Fibroblast of lung (primary cell): ENCODE measurements at regions not wholly inside any gene's neighbourhood (a gene's known extent, or its start where the extent isn't known, plus 50 kb on each side); places are given as distances from the start of the nearest gene placed in this dataset.

Experiments used
- DNase-seq, 2 donors: peaks; one replicate each; pipeline versions ENCODE4 v3.0.0 to v3.0.0-alpha.2; 2010; ENCODE audit warnings: low read depth in 2 of 2
- H2AFZ ChIP-seq: 2 replicates; pipeline ENCODE4 v1.5.1; 2012; ENCODE audit warnings: low read length, control low read depth, inconsistent platforms
- H3K27ac ChIP-seq: 2 replicates; pipeline ENCODE4 v1.5.1; 2011; ENCODE audit warnings: low read length, control low read depth; ENCODE audit not compliant: insufficient read depth
- H3K27me3 ChIP-seq: 2 replicates; pipeline ENCODE4 v1.5.1; 2011; ENCODE audit warnings: mild to moderate bottlenecking, low read length; ENCODE audit not compliant: control insufficient read depth, insufficient read depth
- H3K36me3 ChIP-seq: 2 replicates; pipeline ENCODE4 v1.5.1; 2011; ENCODE audit warnings: low read length; ENCODE audit not compliant: control insufficient read depth, insufficient read depth
- H3K4me1 ChIP-seq: 2 replicates; pipeline ENCODE4 v1.5.1; 2011; ENCODE audit warnings: low read length; ENCODE audit not compliant: control insufficient read depth, insufficient read depth; ENCODE audit errors: extremely low read depth
- H3K4me2 ChIP-seq: 2 replicates; pipeline ENCODE4 v1.5.1; 2011; ENCODE audit warnings: low read length, control low read depth; ENCODE audit not compliant: insufficient read depth; ENCODE audit errors: extremely low read depth
- H3K4me3 ChIP-seq, 4 experiments: fragments of 200-600 bp in 1 of 4; sonication (generic) in 1 of 4; replicated peaks in 1 of 4; 2 replicates each; pipeline ENCODE4 v1.5.1; 2011 to 2016; ENCODE audit warnings: low read length in 4 of 4, low read depth in 3 of 4, mild to moderate bottlenecking in 3 of 4, control low read depth in 2 of 4, inconsistent platforms in 1 of 4, mixed read lengths in 1 of 4; ENCODE audit not compliant: insufficient read depth in 1 of 4; ENCODE audit errors: control extremely low read depth in 1 of 4
- H3K79me2 ChIP-seq: 2 replicates; pipeline ENCODE4 v1.5.1; 2012; ENCODE audit warnings: mild to moderate bottlenecking, low read length, inconsistent platforms; ENCODE audit not compliant: control insufficient read depth, insufficient read depth
- H3K9ac ChIP-seq: 2 replicates; pipeline ENCODE4 v1.5.1; 2011; ENCODE audit warnings: mild to moderate bottlenecking, low read length, control low read depth; ENCODE audit not compliant: insufficient read depth
- H3K9me3 ChIP-seq: 2 replicates; pipeline ENCODE4 v1.5.1; 2012; ENCODE audit warnings: low read depth, low read length; ENCODE audit not compliant: control insufficient read depth, insufficient read depth
- H4K20me1 ChIP-seq: 2 replicates; pipeline ENCODE4 v1.5.1; 2011; ENCODE audit warnings: low read length; ENCODE audit not compliant: control insufficient read depth, insufficient read depth; ENCODE audit errors: extremely low read depth
- EZH2 ChIP-seq: IDR thresholded peaks from 2 replicates; pipeline ENCODE4 v1.5.1; 2012; ENCODE audit warnings: low read length, control low read depth, mild to moderate bottlenecking; ENCODE audit errors: missing control alignments
- TF ChIP-seq, protein P1 (sequence below), 2 donors: IDR thresholded peaks in 1 of 2; conservative IDR thresholded peaks in 1 of 2; 1 replicate in 1 of 2; 2 replicates in 1 of 2; pipeline ENCODE4 v1.5.1; 2011 to 2012; ENCODE audit warnings: low read length in 2 of 2, control low read depth in 1 of 2, inconsistent platforms in 1 of 2, low read depth in 1 of 2, mild to moderate bottlenecking in 1 of 2

DNA sequence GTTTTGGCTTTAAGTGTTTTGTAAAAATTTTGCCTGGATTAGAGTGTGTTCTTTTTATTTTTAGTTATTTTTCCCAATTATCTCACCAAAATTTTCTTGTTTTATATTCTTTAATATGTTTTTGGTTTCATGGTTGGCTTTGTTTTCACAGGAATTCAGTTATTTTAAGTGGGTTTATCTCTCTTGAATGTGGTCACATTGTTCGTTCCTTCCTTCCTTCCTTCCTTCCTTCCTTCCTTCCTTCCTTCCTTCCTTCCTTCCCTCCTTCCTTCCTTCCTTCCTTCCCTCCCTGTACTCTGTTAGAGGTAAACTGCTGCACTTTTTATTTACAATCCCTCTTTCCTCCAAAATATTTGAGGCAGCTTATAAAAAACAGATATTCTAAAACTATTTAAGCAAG, 672.9 kb upstream of the CITED2 start:
- Histone ChIP-seq H3K36me3 (no peaks in the 10 kb centered on the region), H3K4me1 (peaks cover 10% of the 10 kb centered on the region), H3K9me3 (no peaks in the 10 kb centered on the region), H3K79me2 (no peaks in the 10 kb centered on the region), H3K4me3 (no peak overlapping the region), H3K27me3 (no peaks in the 10 kb centered on the region), H3K27ac (no peak overlapping the region), H3K4me2 (no peak overlapping the region), H3K9ac (no peak overlapping the region), H2AFZ (no peak overlapping the region), H4K20me1 (no peaks in the 10 kb centered on the region)
- DNase-seq: no peak
- TF ChIP-seq EZH2: no peak
- TF ChIP-seq, protein P1, sequence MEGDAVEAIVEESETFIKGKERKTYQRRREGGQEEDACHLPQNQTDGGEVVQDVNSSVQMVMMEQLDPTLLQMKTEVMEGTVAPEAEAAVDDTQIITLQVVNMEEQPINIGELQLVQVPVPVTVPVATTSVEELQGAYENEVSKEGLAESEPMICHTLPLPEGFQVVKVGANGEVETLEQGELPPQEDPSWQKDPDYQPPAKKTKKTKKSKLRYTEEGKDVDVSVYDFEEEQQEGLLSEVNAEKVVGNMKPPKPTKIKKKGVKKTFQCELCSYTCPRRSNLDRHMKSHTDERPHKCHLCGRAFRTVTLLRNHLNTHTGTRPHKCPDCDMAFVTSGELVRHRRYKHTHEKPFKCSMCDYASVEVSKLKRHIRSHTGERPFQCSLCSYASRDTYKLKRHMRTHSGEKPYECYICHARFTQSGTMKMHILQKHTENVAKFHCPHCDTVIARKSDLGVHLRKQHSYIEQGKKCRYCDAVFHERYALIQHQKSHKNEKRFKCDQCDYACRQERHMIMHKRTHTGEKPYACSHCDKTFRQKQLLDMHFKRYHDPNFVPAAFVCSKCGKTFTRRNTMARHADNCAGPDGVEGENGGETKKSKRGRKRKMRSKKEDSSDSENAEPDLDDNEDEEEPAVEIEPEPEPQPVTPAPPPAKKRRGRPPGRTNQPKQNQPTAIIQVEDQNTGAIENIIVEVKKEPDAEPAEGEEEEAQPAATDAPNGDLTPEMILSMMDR (conservative IDR thresholded peaks at IDR 0.05 in 1 of 2, IDR thresholded peaks at IDR 0.05 in 1 of 2; ENCODE audit: low read depth in 1 of 2, low read length in 2 of 2): no peak

- Histone ChIP-seq H3K36me3 (no peaks in the 10 kb centered on the region), H3K27ac (no peak overlapping the region), H2AFZ (no peak overlapping the region), H3K4me3 (no peak overlapping the region), H3K9me3 (no peaks in the 10 kb centered on the region), H3K4me2 (no peak overlapping the region), H3K4me1 (peaks cover 6% of the 10 kb centered on the region), H4K20me1 (no peaks in the 10 kb centered on the region), H3K79me2 (no peaks in the 10 kb centered on the region), H3K9ac (no peak overlapping the region), H3K27me3 (no peaks in the 10 kb centered on the region)
- no peak for DNase-seq
- no peak for TF ChIP-seq EZH2
- TF ChIP-seq, protein P1 (conservative IDR thresholded peaks at IDR 0.05 in 1 of 2, IDR thresholded peaks at IDR 0.05 in 1 of 2; ENCODE audit: low read depth in 1 of 2, low read length in 2 of 2): no peak
Measured at GRCh38 chr6:140046016-140046632, 671.7 kb upstream of the CITED2 start.

GRCh38 chr6:140045116-140045515, 670.7 kb upstream of the CITED2 start:
- TF ChIP-seq, protein P1 (conservative IDR thresholded peaks at IDR 0.05 in 1 of 2, IDR thresholded peaks at IDR 0.05 in 1 of 2; ENCODE audit: low read depth in 1 of 2, low read length in 2 of 2): no peak
- no peak for TF ChIP-seq EZH2
- no peaks in the 10 kb centered on the region for H4K20me1 ChIP-seq
- H3K27ac ChIP-seq: no peak overlapping the region
- no peak overlapping the region for H3K4me3 ChIP-seq
- H3K36me3 ChIP-seq: no peaks in the 10 kb centered on the region
- no peaks in the 10 kb centered on the region for H3K27me3 ChIP-seq
- H3K9ac ChIP-seq: no peak overlapping the region
- no peak overlapping the region for H3K4me2 ChIP-seq
- H2AFZ ChIP-seq: no peak overlapping the region
- no peak for DNase-seq
- H3K79me2 ChIP-seq: no peaks in the 10 kb centered on the region
- no peaks in the 10 kb centered on the region for H3K9me3 ChIP-seq
- H3K4me1 ChIP-seq: peaks cover 6% of the 10 kb centered on the region
